Colonic mucosa (tissue), 4 donors: ENCODE measurements at regions not wholly inside any gene's neighbourhood (a gene's known extent, or its start where the extent isn't known, plus 50 kb on each side); places are given as distances from the start of the nearest gene placed in this dataset.
"Not testable (repeated sequence)": the region's sequence is repeated elsewhere in the genome, so short reads cannot be mapped to it uniquely, and the experiment has no call there.

Source experiments
- DNase-seq: peaks from one replicate; pipeline ENCODE4 v3.0.0-alpha.2; 2020
- H3K27ac ChIP-seq: fragments of 200-600 bp; one replicate; pipeline ENCODE4 v1.8.0; 2021
- H3K27me3 ChIP-seq: fragments of 200-600 bp; one replicate; pipeline ENCODE4 v1.8.0; 2021
- H3K36me3 ChIP-seq: fragments of 200-600 bp; one replicate; pipeline ENCODE4 v1.8.0; 2021
- H3K4me1 ChIP-seq: fragments of 200-600 bp; one replicate; pipeline ENCODE4 v1.8.0; 2021; ENCODE audit warnings: mild to moderate bottlenecking
- H3K4me3 ChIP-seq: fragments of 200-600 bp; one replicate; pipeline ENCODE4 v1.8.0; 2021
- H3K9ac ChIP-seq, 2 donors: one replicate each; pipeline ENCODE4 v1.7.0; 2013; ENCODE audit warnings: control low read depth in 2 of 2, low read depth in 2 of 2, low read length in 2 of 2
- H3K9me3 ChIP-seq: fragments of 200-600 bp; one replicate; pipeline ENCODE4 v1.8.0; 2021
- CTCF ChIP-seq: fragments of 200-600 bp; IDR thresholded peaks from one replicate; pipeline ENCODE4 v1.8.0; 2022; ENCODE audit warnings: antibody characterized with exemption, mild to moderate bottlenecking
- intact Hi-C: fragments of 100-400 bp; cut with DNase I; formaldehyde crosslinking; loops from one replicate; pipeline ENCODE4 v1.14.1; 2022
- donor health status: healthy.
- donor health status: DM: no; HTN: no; CAD: no.
- donor health status: DM: no; HTN: no; CAD: no.

GRCh38 chr1:79899914-79900313 is 893.4 kb upstream of the ADGRL4 start:
- Histone ChIP-seq H3K9ac (no peak overlapping the region), H3K27me3 (no peaks in the 10 kb centered on the region), H3K4me3 (no peak overlapping the region), H3K9me3 (no peaks in the 10 kb centered on the region), H3K27ac (no peak overlapping the region), H3K36me3 (no peaks in the 10 kb centered on the region), H3K4me1 (no peaks in the 10 kb centered on the region)
- intact Hi-C loops: no loop called here
- TF ChIP-seq CTCF: no peak
- DNase-seq: no peak

GRCh38 chr1:79896140-79896539 is 889.6 kb upstream of the ADGRL4 start:
- intact Hi-C loops: no loop called here
- Histone ChIP-seq H3K27me3 (no peaks in the 10 kb centered on the region), H3K27ac (no peak overlapping the region), H3K4me3 (no peak overlapping the region), H3K36me3 (no peaks in the 10 kb centered on the region), H3K9ac (no peak overlapping the region), H3K9me3 (no peaks in the 10 kb centered on the region), H3K4me1 (no peaks in the 10 kb centered on the region)
- TF ChIP-seq CTCF: no peak
- no peak for DNase-seq

GRCh38 chr1:79895573-79895972 is 889.0 kb upstream of the ADGRL4 start:
- no peak for DNase-seq
- intact Hi-C loops: no loop called here

GRCh38 chr1:79894129-79894528 is 887.6 kb upstream of the ADGRL4 start:
- intact Hi-C loops, H3K9ac ChIP-seq: not testable (repeated sequence)
- peak; percentile 19 for DNase-seq

More at GRCh38 chr1:79895573-79895972, 889.0 kb upstream of the ADGRL4 start:
- H3K27me3 ChIP-seq: no peaks in the 10 kb centered on the region
- TF ChIP-seq CTCF: no peak
- H3K9me3 ChIP-seq: no peaks in the 10 kb centered on the region
- H3K4me3 ChIP-seq: no peak overlapping the region
- no peaks in the 10 kb centered on the region for H3K4me1 ChIP-seq
- no peak overlapping the region for H3K27ac ChIP-seq
- no peak overlapping the region for H3K9ac ChIP-seq
- H3K36me3 ChIP-seq: no peaks in the 10 kb centered on the region

GRCh38 chr1:79887059-79887458 is 880.5 kb upstream of the ADGRL4 start:
- no peak overlapping the region for H3K27ac ChIP-seq
- H3K9ac ChIP-seq: no peak overlapping the region
- no peak for DNase-seq
- H3K36me3 ChIP-seq: no peaks in the 10 kb centered on the region
- H3K4me1 ChIP-seq: no peaks in the 10 kb centered on the region
- intact Hi-C loops: no loop called here
- no peaks in the 10 kb centered on the region for H3K9me3 ChIP-seq
- no peak overlapping the region for H3K4me3 ChIP-seq
- no peak for TF ChIP-seq CTCF
- H3K27me3 ChIP-seq: no peaks in the 10 kb centered on the region

More at GRCh38 chr1:79894129-79894528, 887.6 kb upstream of the ADGRL4 start:
- not testable (repeated sequence) for H3K27me3 ChIP-seq, H3K36me3 ChIP-seq, H3K4me1 ChIP-seq, H3K27ac ChIP-seq, H3K9me3 ChIP-seq, H3K4me3 ChIP-seq

GRCh38 chr1:79885101-79885500 is 878.6 kb upstream of the ADGRL4 start:
- intact Hi-C loops: no loop called here
- no peak for TF ChIP-seq CTCF

More at GRCh38 chr1:79885101-79885500, 878.6 kb upstream of the ADGRL4 start:
- Histone ChIP-seq H3K36me3 (no peaks in the 10 kb centered on the region), H3K9ac (no peak overlapping the region), H3K27me3 (no peaks in the 10 kb centered on the region), H3K27ac (no peak overlapping the region), H3K4me1 (no peaks in the 10 kb centered on the region), H3K9me3 (no peaks in the 10 kb centered on the region), H3K4me3 (no peak overlapping the region)
- no peak for DNase-seq
